Activated CD4-positive, alpha-beta T cell treated with anti-CD3 and anti-CD28 coated beads, Interleukin-2, amount 10 ng/mL, durations not matched to agents 7 days and 5 days (primary cell): ENCODE measurements at regions not wholly inside any gene's neighbourhood (a gene's known extent, or its start where the extent isn't known, plus 50 kb on each side); places are given as distances from the start of the nearest gene placed in this dataset.
"Not testable (repeated sequence)": the region's sequence is repeated elsewhere in the genome, so short reads cannot be mapped to it uniquely, and the experiment has no call there.

Experiments used
- CTCF ChIA-PET: fragments of 350-600 bp; sonication (Branson Sonifier 250); formaldehyde crosslinking; loops from one replicate; lab custom pipeline; 2021; ENCODE audit warnings: antibody characterized with exemption; lab: Charles Lee
- POLR2A ChIA-PET: fragments of 350-600 bp; sonication (Branson Sonifier 250); formaldehyde crosslinking; loops from one replicate; lab custom pipeline; 2021; ENCODE audit warnings: antibody characterized with exemption; lab: Charles Lee
- DNase-seq: peaks from one replicate; pipeline ENCODE4 v3.0.0-alpha.2; 2020
- H3K27ac Mint-ChIP-seq: one replicate; pipeline ENCODE4 v1.8.0; 2021; ENCODE audit warnings: mild to moderate bottlenecking, moderate library complexity, mixed read lengths
- H3K27me3 Mint-ChIP-seq: one replicate; pipeline ENCODE4 v1.8.0; 2021; ENCODE audit warnings: mixed read lengths
- H3K36me3 Mint-ChIP-seq: one replicate; pipeline ENCODE4 v1.8.0; 2021; ENCODE audit warnings: low read depth, mixed read lengths
- H3K4me1 Mint-ChIP-seq: one replicate; pipeline ENCODE4 v1.8.0; 2021; ENCODE audit warnings: mixed read lengths
- H3K4me3 Mint-ChIP-seq: one replicate; pipeline ENCODE4 v1.8.0; 2021; ENCODE audit warnings: mild to moderate bottlenecking, moderate library complexity, mixed read lengths
- H3K9me3 Mint-ChIP-seq: one replicate; pipeline ENCODE4 v1.8.0; 2021; ENCODE audit warnings: mixed read lengths

GRCh38 chr1:242880022-242880421 is 355.5 kb upstream of the PLD5 start:
- H3K27ac Mint-ChIP-seq, H3K27me3 Mint-ChIP-seq, H3K9me3 Mint-ChIP-seq, DNase-seq, POLR2A ChIA-PET, CTCF ChIA-PET, H3K4me1 Mint-ChIP-seq, H3K36me3 Mint-ChIP-seq, H3K4me3 Mint-ChIP-seq: not testable (repeated sequence)

GRCh38 chr1:242877743-242878142 is 353.2 kb upstream of the PLD5 start:
- ChIA-PET POLR2A (no interaction called here), CTCF (no interaction called here)
- Mint-ChIP-seq H3K27ac (no peak overlapping the region), H3K4me3 (no peak overlapping the region), H3K4me1 (no peaks in the 10 kb centered on the region), H3K36me3 (no peaks in the 10 kb centered on the region), H3K27me3 (no peaks in the 10 kb centered on the region), H3K9me3 (no peaks in the 10 kb centered on the region)
- DNase-seq, result no peak

GRCh38 chr1:242877229-242877628 is 352.7 kb upstream of the PLD5 start:
- Mint-ChIP-seq H3K9me3 (no peaks in the 10 kb centered on the region), H3K27me3 (no peaks in the 10 kb centered on the region), H3K4me3 (no peak overlapping the region), H3K36me3 (no peaks in the 10 kb centered on the region), H3K4me1 (no peaks in the 10 kb centered on the region), H3K27ac (no peak overlapping the region)
- DNase-seq, result no peak
- POLR2A ChIA-PET, result no interaction called here
- CTCF ChIA-PET, result interaction anchor here (0.6 kb wide), 1 partner anchor 407 kb away, joined by 3 read pairs; no protein-coding TSS in a partner anchor

DNA sequence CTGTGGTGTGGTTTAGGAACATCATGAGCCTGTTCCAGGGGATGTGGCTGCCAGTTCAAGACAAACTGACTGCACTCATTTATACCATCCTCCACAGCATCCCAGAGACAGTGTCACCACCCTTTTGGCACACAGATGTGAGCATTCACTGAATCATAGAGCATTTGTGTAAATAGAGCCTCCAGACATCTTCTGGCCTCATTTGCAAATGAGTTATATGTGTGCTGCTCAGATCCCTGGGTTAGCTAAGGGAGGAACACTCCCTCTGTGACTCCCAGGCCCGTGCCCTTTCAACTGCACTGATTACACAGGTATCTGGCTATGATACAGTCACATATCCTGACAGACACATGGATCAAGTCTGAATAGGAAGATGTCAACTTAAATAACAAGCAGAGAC is 351.5 kb upstream of the PLD5 start:
- H3K4me1 Mint-ChIP-seq, result no peaks in the 10 kb centered on the region
- H3K9me3 Mint-ChIP-seq, result no peaks in the 10 kb centered on the region
- no peaks in the 10 kb centered on the region for H3K27me3 Mint-ChIP-seq
- no peaks in the 10 kb centered on the region for H3K36me3 Mint-ChIP-seq
- no peak overlapping the region for H3K27ac Mint-ChIP-seq
- no peak overlapping the region for H3K4me3 Mint-ChIP-seq
- DNase-seq, result no peak
- POLR2A ChIA-PET, result no interaction called here
- CTCF ChIA-PET, result no interaction called here

- POLR2A ChIA-PET, result no interaction called here
- Mint-ChIP-seq H3K27me3 (no peaks in the 10 kb centered on the region), H3K9me3 (no peaks in the 10 kb centered on the region), H3K36me3 (no peaks in the 10 kb centered on the region), H3K4me3 (no peak overlapping the region), H3K4me1 (no peaks in the 10 kb centered on the region), H3K27ac (no peak overlapping the region)
- CTCF ChIA-PET, result no interaction called here
- no peak for DNase-seq
Measured at GRCh38 chr1:242873661-242874060, 349.2 kb upstream of the PLD5 start.

GRCh38 chr1:242872521-242872920 is 348.0 kb upstream of the PLD5 start:
- ChIA-PET CTCF (no interaction called here), POLR2A (no interaction called here)
- H3K9me3 Mint-ChIP-seq, result no peaks in the 10 kb centered on the region
- no peaks in the 10 kb centered on the region for H3K27me3 Mint-ChIP-seq
- no peak overlapping the region for H3K27ac Mint-ChIP-seq
- DNase-seq, result no peak
- no peaks in the 10 kb centered on the region for H3K4me1 Mint-ChIP-seq
- no peaks in the 10 kb centered on the region for H3K36me3 Mint-ChIP-seq
- H3K4me3 Mint-ChIP-seq, result no peak overlapping the region

GRCh38 chr1:242871471-242872030 is 347.1 kb upstream of the PLD5 start:
- no peaks in the 10 kb centered on the region for H3K9me3 Mint-ChIP-seq
- H3K4me1 Mint-ChIP-seq, result no peaks in the 10 kb centered on the region

GRCh38 chr1:242870966-242871365 is 346.5 kb upstream of the PLD5 start:
- ChIA-PET POLR2A (no interaction called here), CTCF (no interaction called here)
- no peaks in the 10 kb centered on the region for H3K27me3 Mint-ChIP-seq
- H3K9me3 Mint-ChIP-seq, result no peaks in the 10 kb centered on the region
- no peaks in the 10 kb centered on the region for H3K36me3 Mint-ChIP-seq
- H3K27ac Mint-ChIP-seq, result no peak overlapping the region
- no peaks in the 10 kb centered on the region for H3K4me1 Mint-ChIP-seq
- no peak for DNase-seq
- H3K4me3 Mint-ChIP-seq, result no peak overlapping the region

More at GRCh38 chr1:242871471-242872030, 347.1 kb upstream of the PLD5 start:
- ChIA-PET CTCF (no interaction called here), POLR2A (no interaction called here)
- Mint-ChIP-seq H3K4me3 (no peak overlapping the region), H3K27me3 (no peaks in the 10 kb centered on the region), H3K36me3 (no peaks in the 10 kb centered on the region), H3K27ac (no peak overlapping the region)
- no peak for DNase-seq

- Mint-ChIP-seq H3K36me3 (no peaks in the 10 kb centered on the region), H3K4me1 (no peaks in the 10 kb centered on the region), H3K9me3 (peaks cover 2% of the 10 kb centered on the region), H3K27ac (no peak overlapping the region), H3K4me3 (no peak overlapping the region), H3K27me3 (no peaks in the 10 kb centered on the region)
- POLR2A ChIA-PET, result no interaction called here
- CTCF ChIA-PET, result no interaction called here
- no peak for DNase-seq
Measured at GRCh38 chr1:242856289-242856688, 331.8 kb upstream of the PLD5 start.

DNA sequence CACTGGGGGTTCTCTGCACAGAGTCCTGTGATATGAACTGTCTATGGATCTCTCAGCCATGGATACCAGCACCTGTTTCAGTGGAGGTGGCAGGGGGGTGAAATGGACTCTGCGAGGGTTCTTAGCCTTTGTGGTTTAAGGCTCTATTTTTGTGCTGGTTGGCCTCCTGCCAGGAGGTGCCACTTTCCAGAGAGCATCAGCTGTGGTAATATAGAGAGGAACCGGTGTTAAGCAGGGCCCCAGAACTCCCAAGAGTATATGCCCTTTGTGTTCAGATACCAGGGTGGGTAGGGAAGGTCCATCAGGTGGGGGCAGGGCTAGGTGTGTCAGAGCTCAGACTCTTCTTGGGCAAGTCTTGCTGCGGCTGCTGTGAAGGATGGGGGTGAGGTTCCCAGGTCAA is 330.0 kb upstream of the PLD5 start:
- Mint-ChIP-seq H3K27ac (no peak overlapping the region), H3K9me3 (peaks cover 2% of the 10 kb centered on the region), H3K4me1 (no peaks in the 10 kb centered on the region), H3K4me3 (no peak overlapping the region), H3K36me3 (no peaks in the 10 kb centered on the region), H3K27me3 (no peaks in the 10 kb centered on the region)
- DNase-seq, result no peak
- ChIA-PET CTCF (no interaction called here), POLR2A (no interaction called here)

DNA sequence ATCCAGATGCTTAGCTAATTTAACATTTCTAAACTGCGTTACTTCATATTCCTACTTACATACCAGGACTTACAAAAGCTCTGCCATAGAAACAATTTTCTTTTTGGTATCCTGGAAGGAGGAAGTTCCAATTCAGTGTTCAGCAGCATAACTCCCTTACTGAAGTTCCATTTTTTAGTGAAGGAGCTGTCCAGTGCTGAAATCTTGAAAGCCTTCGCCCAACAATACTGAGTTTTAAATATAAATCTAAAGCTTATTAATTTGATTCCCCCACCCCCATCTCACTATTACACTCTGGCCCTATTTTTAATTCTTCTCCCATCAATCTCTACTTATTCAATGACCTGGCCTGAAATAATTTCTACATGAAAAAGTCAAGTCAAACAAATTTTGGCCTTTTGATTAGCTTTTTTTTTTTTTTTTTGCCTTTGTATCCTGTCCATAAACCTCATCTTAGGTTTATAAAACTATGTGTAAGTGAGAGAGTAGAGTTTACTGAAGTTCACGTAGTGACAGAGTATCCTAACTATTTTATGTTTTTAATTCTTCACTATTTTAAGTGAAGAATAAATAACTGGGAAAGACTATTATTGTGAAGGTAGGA is 323.0 kb upstream of the PLD5 start:
- H3K9me3 Mint-ChIP-seq, result peaks cover 6% of the 10 kb centered on the region
- H3K27me3 Mint-ChIP-seq, result no peaks in the 10 kb centered on the region
- ChIA-PET POLR2A (no interaction called here), CTCF (no interaction called here)
- H3K27ac Mint-ChIP-seq, result no peak overlapping the region
- no peaks in the 10 kb centered on the region for H3K36me3 Mint-ChIP-seq
- no peaks in the 10 kb centered on the region for H3K4me1 Mint-ChIP-seq
- no peak for DNase-seq
- no peak overlapping the region for H3K4me3 Mint-ChIP-seq

DNA sequence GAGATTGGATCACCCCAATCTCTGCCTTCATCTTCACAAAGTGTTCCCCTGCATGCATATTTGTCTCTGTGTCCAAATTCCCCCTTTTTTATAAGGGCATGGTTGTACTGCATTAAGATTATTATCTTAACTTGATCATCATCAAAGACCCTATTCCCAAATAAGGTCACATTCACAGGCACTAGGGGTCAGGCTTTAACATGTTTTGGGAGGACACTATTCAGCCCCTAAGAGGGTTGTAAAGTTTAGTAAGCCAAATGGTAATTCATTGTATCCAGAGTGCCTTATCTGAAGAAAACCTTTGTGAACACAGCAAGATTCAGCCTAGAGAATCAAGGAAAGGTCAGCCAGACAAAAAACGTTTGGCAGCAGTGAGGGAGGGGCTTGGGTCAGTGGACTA is 317.6 kb upstream of the PLD5 start:
- POLR2A ChIA-PET, result no interaction called here
- no peak overlapping the region for H3K27ac Mint-ChIP-seq

GRCh38 chr1:242839101-242839500 is 314.6 kb upstream of the PLD5 start:
- ChIA-PET CTCF (no interaction called here), POLR2A (no interaction called here)
- Mint-ChIP-seq H3K4me1 (no peaks in the 10 kb centered on the region), H3K4me3 (no peak overlapping the region), H3K27ac (no peak overlapping the region), H3K27me3 (no peaks in the 10 kb centered on the region), H3K36me3 (no peaks in the 10 kb centered on the region), H3K9me3 (no peaks in the 10 kb centered on the region)
- no peak for DNase-seq

More for the DNA sequence above, 317.6 kb upstream of the PLD5 start:
- no peak for DNase-seq
- Mint-ChIP-seq H3K4me1 (no peaks in the 10 kb centered on the region), H3K36me3 (no peaks in the 10 kb centered on the region), H3K27me3 (no peaks in the 10 kb centered on the region), H3K9me3 (peaks cover 4% of the 10 kb centered on the region), H3K4me3 (no peak overlapping the region)
- CTCF ChIA-PET, result no interaction called here

DNA sequence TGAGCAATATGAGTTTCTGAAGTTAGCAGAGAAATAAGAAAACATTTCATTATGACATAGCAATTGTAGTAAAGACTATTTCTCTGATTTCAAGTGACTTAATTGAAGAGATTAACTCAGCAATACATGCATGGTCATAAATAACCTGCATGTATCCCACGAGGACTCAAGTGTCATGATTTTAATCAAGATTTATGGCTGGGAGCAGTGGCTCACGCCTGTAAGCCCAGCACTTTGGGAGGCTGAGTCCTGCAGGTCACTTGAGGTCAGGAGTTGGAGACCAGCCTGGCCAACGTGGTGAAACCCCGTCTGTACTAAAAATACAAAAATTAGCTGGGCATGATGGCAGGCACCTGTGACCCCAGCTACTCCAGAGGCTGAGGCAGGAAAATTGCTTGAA is 311.9 kb upstream of the PLD5 start:
- Mint-ChIP-seq H3K4me3 (no peak overlapping the region), H3K27ac (no peak overlapping the region), H3K4me1 (no peaks in the 10 kb centered on the region), H3K36me3 (no peaks in the 10 kb centered on the region), H3K9me3 (no peaks in the 10 kb centered on the region), H3K27me3 (no peaks in the 10 kb centered on the region)
- CTCF ChIA-PET, result no interaction called here
- no peak for DNase-seq
- POLR2A ChIA-PET, result no interaction called here
